PFSK-1 (cell line): ENCODE measurements at regions not wholly inside any gene's neighbourhood (a gene's known extent, or its start where the extent isn't known, plus 50 kb on each side); places are given as distances from the start of the nearest gene placed in this dataset.

Source experiments
- FOXP2 ChIP-seq: optimal IDR thresholded peaks from 2 replicates; pipeline ENCODE3; 2011; ENCODE audit warnings: borderline replicate concordance, control low read depth, inconsistent platforms; ENCODE audit not compliant: insufficient read depth; ENCODE audit errors: extremely low read length, extremely low read depth
- POLR2AphosphoS5 ChIP-seq: IDR thresholded peaks from 2 replicates; pipeline ENCODE4 v1.6.1; 2012; ENCODE audit warnings: low read depth, mild to moderate bottlenecking, control low read depth, low read length, moderate library complexity
- SIN3A ChIP-seq: IDR thresholded peaks from 2 replicates; pipeline ENCODE4 v1.6.1; 2012; ENCODE audit warnings: mild to moderate bottlenecking, low read length, moderate library complexity, borderline replicate concordance; ENCODE audit not compliant: insufficient read depth
- TAF1 ChIP-seq: IDR thresholded peaks from 2 replicates; pipeline ENCODE4 v1.6.1; 2012; ENCODE audit warnings: low read length, control low read depth, borderline replicate concordance; ENCODE audit not compliant: insufficient read depth
- TF ChIP-seq, protein P1 (sequence below), 2 experiments: IDR thresholded peaks; 2 replicates each; pipeline versions ENCODE4 v1.6.1 to v1.8.0; 2011 to 2012; ENCODE audit warnings: low read depth in 2 of 2, low read length in 2 of 2, control low read depth in 1 of 2, inconsistent platforms in 1 of 2, mild to moderate bottlenecking in 1 of 2, moderate library complexity in 1 of 2; ENCODE audit not compliant: insufficient read depth in 1 of 2

DNA sequence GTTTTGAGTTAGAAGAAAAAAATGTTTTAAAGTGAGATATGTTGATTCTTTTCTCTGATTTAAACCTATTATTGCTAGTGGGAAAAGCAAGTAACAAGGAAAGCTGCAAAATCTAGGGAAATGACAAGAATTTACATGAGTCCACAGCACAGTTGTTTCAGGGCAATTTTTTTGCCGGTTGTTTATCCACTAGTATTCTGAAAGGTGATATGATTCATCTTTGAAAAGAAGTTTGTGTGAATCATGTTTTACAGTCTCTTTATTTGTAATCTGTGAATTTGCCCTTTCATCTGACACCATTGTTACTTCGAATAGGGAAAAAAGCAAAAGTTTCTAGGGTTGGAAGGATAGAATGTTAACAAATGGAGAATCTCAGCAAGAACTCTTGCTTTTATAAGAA is 894.7 kb downstream of the OTOL1 start:
- no peak for TF ChIP-seq POLR2AphosphoS5
- TF ChIP-seq, protein P1, sequence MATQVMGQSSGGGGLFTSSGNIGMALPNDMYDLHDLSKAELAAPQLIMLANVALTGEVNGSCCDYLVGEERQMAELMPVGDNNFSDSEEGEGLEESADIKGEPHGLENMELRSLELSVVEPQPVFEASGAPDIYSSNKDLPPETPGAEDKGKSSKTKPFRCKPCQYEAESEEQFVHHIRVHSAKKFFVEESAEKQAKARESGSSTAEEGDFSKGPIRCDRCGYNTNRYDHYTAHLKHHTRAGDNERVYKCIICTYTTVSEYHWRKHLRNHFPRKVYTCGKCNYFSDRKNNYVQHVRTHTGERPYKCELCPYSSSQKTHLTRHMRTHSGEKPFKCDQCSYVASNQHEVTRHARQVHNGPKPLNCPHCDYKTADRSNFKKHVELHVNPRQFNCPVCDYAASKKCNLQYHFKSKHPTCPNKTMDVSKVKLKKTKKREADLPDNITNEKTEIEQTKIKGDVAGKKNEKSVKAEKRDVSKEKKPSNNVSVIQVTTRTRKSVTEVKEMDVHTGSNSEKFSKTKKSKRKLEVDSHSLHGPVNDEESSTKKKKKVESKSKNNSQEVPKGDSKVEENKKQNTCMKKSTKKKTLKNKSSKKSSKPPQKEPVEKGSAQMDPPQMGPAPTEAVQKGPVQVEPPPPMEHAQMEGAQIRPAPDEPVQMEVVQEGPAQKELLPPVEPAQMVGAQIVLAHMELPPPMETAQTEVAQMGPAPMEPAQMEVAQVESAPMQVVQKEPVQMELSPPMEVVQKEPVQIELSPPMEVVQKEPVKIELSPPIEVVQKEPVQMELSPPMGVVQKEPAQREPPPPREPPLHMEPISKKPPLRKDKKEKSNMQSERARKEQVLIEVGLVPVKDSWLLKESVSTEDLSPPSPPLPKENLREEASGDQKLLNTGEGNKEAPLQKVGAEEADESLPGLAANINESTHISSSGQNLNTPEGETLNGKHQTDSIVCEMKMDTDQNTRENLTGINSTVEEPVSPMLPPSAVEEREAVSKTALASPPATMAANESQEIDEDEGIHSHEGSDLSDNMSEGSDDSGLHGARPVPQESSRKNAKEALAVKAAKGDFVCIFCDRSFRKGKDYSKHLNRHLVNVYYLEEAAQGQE (IDR thresholded peaks at IDR 0.05; ENCODE audit: insufficient read depth in 1 of 2, low read depth in 2 of 2, low read length in 2 of 2) = no peak
- no peak for TF ChIP-seq FOXP2
- no peak for TF ChIP-seq SIN3A

DNA sequence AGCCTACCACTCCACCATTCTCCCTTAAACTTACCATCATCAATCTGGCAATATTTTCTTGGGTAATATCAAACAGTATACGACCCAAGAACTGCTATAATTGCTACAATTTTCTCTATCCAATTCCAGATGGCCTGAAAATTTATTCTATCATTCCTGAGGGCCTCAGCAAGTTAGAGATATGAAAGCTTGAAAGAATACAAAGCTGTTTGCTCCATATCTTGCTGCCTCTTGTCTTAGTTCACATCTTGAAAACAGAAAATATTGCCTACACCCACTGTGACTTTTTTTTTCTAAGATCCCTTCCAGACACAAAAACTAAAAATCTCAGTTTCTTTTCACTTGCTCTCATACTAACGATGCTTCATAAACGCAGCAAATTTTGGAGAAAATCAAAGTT is 898.9 kb downstream of the OTOL1 start:
- TF ChIP-seq FOXP2 (no peak), SIN3A (no peak), TAF1 (no peak), POLR2AphosphoS5 (no peak)
- TF ChIP-seq, protein P1 (IDR thresholded peaks at IDR 0.05; ENCODE audit: insufficient read depth in 1 of 2, low read depth in 2 of 2, low read length in 2 of 2) = no peak

GRCh38 chr3:162398554-162398953 is 901.9 kb downstream of the OTOL1 start:
- TF ChIP-seq TAF1 (no peak), POLR2AphosphoS5 (no peak), SIN3A (no peak), FOXP2 (no peak)
- TF ChIP-seq, protein P1 (IDR thresholded peaks at IDR 0.05; ENCODE audit: insufficient read depth in 1 of 2, low read depth in 2 of 2, low read length in 2 of 2) = no peak

DNA sequence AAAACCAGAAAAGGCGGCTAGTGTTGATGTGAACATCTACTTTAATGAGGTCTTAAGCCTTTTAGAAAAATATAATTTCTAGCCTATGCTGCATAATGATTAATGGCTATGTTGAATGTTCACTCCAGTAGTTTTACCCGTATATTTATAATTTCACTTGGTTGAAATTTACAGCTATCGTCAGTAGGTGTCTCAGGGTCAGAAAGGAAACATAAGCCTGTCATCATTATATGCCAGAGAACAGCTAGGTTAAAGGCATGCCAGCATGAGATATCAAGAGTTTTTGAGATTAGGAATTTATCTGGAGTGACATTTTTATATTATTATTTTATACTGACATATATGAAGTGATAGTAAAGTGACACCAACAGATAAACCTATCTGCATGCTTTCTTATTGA is 904.1 kb downstream of the OTOL1 start:
- TF ChIP-seq POLR2AphosphoS5 = no peak

- no peak for TF ChIP-seq POLR2AphosphoS5
- TF ChIP-seq TAF1 = no peak
- no peak for TF ChIP-seq FOXP2
- no peak for TF ChIP-seq SIN3A
- TF ChIP-seq, protein P1 (IDR thresholded peaks at IDR 0.05; ENCODE audit: insufficient read depth in 1 of 2, low read depth in 2 of 2, low read length in 2 of 2) = no peak
Observed at GRCh38 chr3:162421721-162422120, 925.1 kb downstream of the OTOL1 start.
